ENCODE measurements at regions not wholly inside any gene's neighbourhood (a gene's known extent, or its start where the extent isn't known, plus 50 kb on each side); places are given as distances from the start of the nearest gene placed in this dataset.

DNA sequence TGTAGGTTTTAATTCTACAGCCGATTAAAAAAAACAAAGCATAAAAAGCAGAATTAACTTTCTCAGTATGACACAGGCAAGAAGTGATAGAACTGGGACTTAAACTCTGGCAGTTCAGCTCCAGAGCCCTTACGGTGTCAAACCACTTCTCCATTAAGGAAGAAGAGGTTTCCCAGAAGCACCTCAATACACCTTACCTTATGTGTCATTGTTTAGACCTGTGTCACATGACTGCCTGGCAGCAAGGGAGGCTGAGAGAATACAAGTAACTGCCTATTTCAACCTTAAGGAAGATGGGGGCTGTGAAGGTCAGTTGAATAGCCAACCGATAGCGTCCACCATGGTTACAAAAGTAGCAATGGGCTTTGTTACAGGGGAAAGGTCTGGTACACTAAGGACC is 54.6 kb upstream of the ARHGAP5 start:
- ChIA-PET POLR2A (no interaction called here), CTCF (no interaction called here)
- H3K4me3 ChIP-seq (ENCODE audit: low read depth, low read length) = no peak overlapping the region
- TF ChIP-seq, protein P1, sequence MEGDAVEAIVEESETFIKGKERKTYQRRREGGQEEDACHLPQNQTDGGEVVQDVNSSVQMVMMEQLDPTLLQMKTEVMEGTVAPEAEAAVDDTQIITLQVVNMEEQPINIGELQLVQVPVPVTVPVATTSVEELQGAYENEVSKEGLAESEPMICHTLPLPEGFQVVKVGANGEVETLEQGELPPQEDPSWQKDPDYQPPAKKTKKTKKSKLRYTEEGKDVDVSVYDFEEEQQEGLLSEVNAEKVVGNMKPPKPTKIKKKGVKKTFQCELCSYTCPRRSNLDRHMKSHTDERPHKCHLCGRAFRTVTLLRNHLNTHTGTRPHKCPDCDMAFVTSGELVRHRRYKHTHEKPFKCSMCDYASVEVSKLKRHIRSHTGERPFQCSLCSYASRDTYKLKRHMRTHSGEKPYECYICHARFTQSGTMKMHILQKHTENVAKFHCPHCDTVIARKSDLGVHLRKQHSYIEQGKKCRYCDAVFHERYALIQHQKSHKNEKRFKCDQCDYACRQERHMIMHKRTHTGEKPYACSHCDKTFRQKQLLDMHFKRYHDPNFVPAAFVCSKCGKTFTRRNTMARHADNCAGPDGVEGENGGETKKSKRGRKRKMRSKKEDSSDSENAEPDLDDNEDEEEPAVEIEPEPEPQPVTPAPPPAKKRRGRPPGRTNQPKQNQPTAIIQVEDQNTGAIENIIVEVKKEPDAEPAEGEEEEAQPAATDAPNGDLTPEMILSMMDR (IDR thresholded peaks at IDR 0.05; ENCODE audit: insufficient read depth, low read length, missing control alignments) = no peak
- DNase-seq (ENCODE audit: low read depth, low spot score) = no peak

DNA sequence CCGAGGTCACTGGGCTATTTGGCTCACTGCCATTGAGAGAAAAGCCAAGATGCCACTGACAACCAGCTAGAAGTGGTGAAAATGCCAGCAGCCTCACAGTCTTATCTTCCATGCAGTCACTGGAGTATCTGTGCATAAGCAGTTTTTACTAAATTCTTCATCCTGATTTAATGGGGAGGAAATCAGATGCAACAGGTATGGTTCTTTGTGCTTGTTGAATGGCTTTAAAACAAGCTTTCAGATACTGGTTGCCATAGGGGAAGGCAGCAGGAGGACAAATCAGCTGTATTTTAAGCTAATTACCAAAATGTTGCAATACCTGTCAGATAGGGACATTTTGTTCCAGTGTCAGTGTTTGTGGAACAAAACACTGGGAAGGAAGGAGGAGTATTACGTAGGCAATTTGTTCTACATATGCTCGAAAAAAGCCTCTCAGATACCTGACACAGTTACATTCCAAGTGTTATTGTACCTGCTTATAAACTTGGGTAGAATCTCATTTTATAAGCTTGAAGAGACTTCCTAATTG is 54.1 kb upstream of the ARHGAP5 start:
- CTCF ChIA-PET = no interaction called here

DNA sequence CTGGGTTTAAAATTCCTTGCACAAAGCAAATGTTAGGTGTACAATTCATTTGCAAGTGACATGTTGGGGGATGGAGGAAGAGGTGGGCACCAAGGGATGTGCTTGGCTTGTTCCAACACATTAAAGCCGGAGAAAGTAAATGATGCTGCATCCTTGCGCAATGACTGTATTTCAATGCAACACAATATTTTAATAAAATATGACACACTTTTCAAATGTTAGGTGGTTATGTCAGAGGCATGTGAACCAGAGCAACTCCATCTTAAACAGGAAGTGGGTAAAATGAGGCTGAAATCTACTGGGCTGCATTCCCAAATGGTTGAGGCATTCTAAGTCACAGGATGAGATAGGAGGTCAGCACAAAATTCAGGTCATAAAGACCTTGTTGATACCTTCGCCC is 53.6 kb upstream of the ARHGAP5 start:
- ChIA-PET CTCF (no interaction called here), POLR2A (no interaction called here)
- TF ChIP-seq, protein P1 (IDR thresholded peaks at IDR 0.05; ENCODE audit: insufficient read depth, low read length, missing control alignments) = no peak
- no peak overlapping the region for H3K4me3 ChIP-seq (ENCODE audit: low read depth, low read length)
- no peak for DNase-seq (ENCODE audit: low read depth, low spot score)

More for the DNA sequence above, 54.1 kb upstream of the ARHGAP5 start:
- DNase-seq (ENCODE audit: low read depth, low spot score) = no peak
- POLR2A ChIA-PET = no interaction called here
- TF ChIP-seq, protein P1 (IDR thresholded peaks at IDR 0.05; ENCODE audit: insufficient read depth, low read length, missing control alignments) = no peak
- H3K4me3 ChIP-seq (ENCODE audit: low read depth, low read length) = no peak overlapping the region

DNA sequence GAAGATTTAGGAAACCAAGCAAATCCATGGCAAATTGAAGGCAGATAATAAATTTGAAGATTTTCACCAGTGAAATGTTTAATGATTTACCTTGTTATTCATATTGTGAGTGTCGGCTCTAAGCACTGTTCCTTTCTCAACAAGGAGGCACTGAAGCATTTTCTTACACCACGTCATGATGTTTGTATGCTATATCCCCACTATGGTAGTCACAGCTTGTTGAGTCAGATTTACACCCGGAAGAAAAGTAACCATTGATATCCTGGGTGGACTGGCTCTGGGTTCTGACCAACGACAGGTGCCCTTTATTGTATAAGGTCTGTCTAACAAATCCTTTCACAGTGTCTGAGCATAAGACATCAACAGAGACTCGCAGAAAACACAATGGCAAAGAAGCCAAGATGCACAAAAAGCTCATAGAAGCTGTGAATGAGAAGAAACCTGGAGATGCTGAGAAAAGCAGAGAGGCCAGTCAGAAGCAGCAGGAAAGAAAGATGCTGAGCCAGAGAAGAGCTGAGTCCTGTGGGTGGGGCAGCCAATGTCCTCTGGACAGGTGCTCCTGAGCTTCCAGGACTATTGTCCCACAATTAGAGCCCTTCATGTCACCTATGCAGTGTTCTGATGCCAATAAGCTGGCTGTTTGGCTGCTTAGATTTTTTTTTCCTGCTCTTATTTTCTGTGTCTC is 49.7 kb upstream of the ARHGAP5 start:
- POLR2A ChIA-PET = no interaction called here
- no peak overlapping the region for H3K4me3 ChIP-seq (ENCODE audit: low read depth, low read length)
- TF ChIP-seq, protein P1 (IDR thresholded peaks at IDR 0.05; ENCODE audit: insufficient read depth, low read length, missing control alignments) = no peak
- CTCF ChIA-PET = no interaction called here
- no peak for DNase-seq (ENCODE audit: low read depth, low spot score)
